Panc1 (cell line): ENCODE measurements at regions not wholly inside any gene's neighbourhood (a gene's known extent, or its start where the extent isn't known, plus 50 kb on each side); places are given as distances from the start of the nearest gene placed in this dataset.

Experiments
- CTCF ChIP-seq: fragments of 450-650 bp; IDR thresholded peaks from 2 replicates; pipeline ENCODE4 v1.5.1; 2017; ENCODE audit warnings: mild to moderate bottlenecking
- REST ChIP-seq, 2 experiments: IDR thresholded peaks; 2 replicates each; pipeline ENCODE4 v1.6.1; 2011 to 2012; ENCODE audit warnings: low read depth in 2 of 2, control low read depth in 1 of 2, low read length in 1 of 2, mild to moderate bottlenecking in 1 of 2, moderate library complexity in 1 of 2; ENCODE audit not compliant: insufficient read depth in 1 of 2

- TF ChIP-seq CTCF, result no peak
- TF ChIP-seq REST (IDR thresholded peaks at IDR 0.05; ENCODE audit: insufficient read depth in 1 of 2, low read depth in 2 of 2, low read length in 1 of 2), result no peak
Measured at GRCh38 chr5:28691526-28691925, 1653.1 kb upstream of the CDH9 start.
